Right atrium auricular region (tissue), 2 donors: ENCODE measurements at regions not wholly inside any gene's neighbourhood (a gene's known extent, or its start where the extent isn't known, plus 50 kb on each side); places are given as distances from the start of the nearest gene placed in this dataset.

ENCODE experiments used
- DNase-seq: peaks from one replicate; pipeline ENCODE4 v3.0.0-alpha.2; 2019; ENCODE audit warnings: low spot score
- H3K27ac ChIP-seq, 2 donors: fragments of 200-600 bp; sonication (generic); 1 replicate in 1 of 2; 2 replicates in 1 of 2; pipeline ENCODE4 v1.5.1; 2016 to 2019
- H3K27me3 ChIP-seq, 2 donors: fragments of 200-600 bp; sonication (generic); one replicate each; pipeline versions ENCODE4 v1.5.1 to v1.6.0; 2017 to 2019
- H3K36me3 ChIP-seq: fragments of 200-600 bp; sonication (generic); one replicate; pipeline ENCODE4 v1.5.1; 2016
- H3K4me1 ChIP-seq, 2 donors: fragments of 200-600 bp; sonication (generic); one replicate each; pipeline versions ENCODE4 v1.5.1 to v1.6.0; 2017 to 2019
- H3K4me3 ChIP-seq, 2 donors: fragments of 200-600 bp; sonication (generic); 1 replicate in 1 of 2; 2 replicates in 1 of 2; pipeline ENCODE4 v1.5.1; 2017 to 2019; ENCODE audit warnings: mild to moderate bottlenecking in 1 of 2, moderate library complexity in 1 of 2
- H3K9me3 ChIP-seq, 2 donors: fragments of 200-600 bp; sonication (generic); one replicate each; pipeline ENCODE4 v1.5.1; 2019
- TF ChIP-seq, protein P1 (sequence below), 2 donors: fragments of 200-600 bp; sonication (generic); IDR thresholded peaks; one replicate each; pipeline ENCODE4 v1.5.1; 2019; ENCODE audit warnings: antibody characterized with exemption in 2 of 2

DNA sequence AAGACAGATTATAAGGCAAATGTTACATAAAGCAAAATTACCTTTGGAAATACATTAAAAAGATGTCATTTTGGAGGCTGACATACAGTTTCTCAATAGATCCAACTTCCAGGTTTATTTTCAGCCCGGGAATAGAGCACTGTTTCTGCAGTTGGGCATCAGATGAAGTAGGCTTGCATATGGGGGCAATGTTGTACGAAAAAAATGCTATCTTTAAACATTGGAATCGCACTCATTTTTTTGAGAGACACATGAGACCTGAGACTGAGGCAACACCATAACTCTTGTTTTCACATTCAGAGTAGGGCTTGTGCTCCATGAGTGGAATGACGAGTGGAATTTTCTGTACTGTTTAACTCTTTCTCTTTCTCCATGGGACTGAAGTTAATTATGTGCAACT lies 122.4 kb upstream of the ZRANB2 start:
- no peaks in the 10 kb centered on the region for H3K4me1 ChIP-seq
- no peak overlapping the region for H3K4me3 ChIP-seq
- no peaks in the 10 kb centered on the region for H3K27me3 ChIP-seq
- TF ChIP-seq, protein P1, sequence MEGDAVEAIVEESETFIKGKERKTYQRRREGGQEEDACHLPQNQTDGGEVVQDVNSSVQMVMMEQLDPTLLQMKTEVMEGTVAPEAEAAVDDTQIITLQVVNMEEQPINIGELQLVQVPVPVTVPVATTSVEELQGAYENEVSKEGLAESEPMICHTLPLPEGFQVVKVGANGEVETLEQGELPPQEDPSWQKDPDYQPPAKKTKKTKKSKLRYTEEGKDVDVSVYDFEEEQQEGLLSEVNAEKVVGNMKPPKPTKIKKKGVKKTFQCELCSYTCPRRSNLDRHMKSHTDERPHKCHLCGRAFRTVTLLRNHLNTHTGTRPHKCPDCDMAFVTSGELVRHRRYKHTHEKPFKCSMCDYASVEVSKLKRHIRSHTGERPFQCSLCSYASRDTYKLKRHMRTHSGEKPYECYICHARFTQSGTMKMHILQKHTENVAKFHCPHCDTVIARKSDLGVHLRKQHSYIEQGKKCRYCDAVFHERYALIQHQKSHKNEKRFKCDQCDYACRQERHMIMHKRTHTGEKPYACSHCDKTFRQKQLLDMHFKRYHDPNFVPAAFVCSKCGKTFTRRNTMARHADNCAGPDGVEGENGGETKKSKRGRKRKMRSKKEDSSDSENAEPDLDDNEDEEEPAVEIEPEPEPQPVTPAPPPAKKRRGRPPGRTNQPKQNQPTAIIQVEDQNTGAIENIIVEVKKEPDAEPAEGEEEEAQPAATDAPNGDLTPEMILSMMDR (IDR thresholded peaks at IDR 0.05): no peak
- H3K27ac ChIP-seq: no peak overlapping the region
- DNase-seq: no peak
- H3K9me3 ChIP-seq: no peaks in the 10 kb centered on the region
- no peaks in the 10 kb centered on the region for H3K36me3 ChIP-seq

DNA sequence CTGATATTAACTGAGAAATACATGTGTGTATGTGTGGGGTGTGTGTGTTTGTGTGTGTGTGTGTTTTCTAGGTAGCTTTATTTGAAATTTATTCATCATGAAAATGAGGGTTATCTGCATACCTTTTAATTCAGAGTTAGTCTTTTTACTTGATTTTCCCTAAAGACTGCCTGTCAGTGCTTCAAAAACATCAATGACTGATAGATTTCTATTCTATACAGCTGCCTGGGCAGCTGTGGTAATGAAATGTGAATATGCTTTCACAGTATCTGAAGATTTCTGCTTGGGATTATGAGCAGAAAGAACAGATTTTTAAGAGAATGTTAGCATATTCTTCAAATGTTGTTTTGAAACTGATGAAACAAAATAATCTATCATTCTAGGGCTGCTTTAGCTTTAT lies 119.7 kb upstream of the ZRANB2 start:
- no peaks in the 10 kb centered on the region for H3K9me3 ChIP-seq
- H3K4me3 ChIP-seq: no peak overlapping the region
- TF ChIP-seq, protein P1 (IDR thresholded peaks at IDR 0.05): no peak
- DNase-seq: no peak
- H3K4me1 ChIP-seq: no peaks in the 10 kb centered on the region
- H3K27ac ChIP-seq: no peak overlapping the region
- no peaks in the 10 kb centered on the region for H3K27me3 ChIP-seq
- H3K36me3 ChIP-seq: no peaks in the 10 kb centered on the region

DNA sequence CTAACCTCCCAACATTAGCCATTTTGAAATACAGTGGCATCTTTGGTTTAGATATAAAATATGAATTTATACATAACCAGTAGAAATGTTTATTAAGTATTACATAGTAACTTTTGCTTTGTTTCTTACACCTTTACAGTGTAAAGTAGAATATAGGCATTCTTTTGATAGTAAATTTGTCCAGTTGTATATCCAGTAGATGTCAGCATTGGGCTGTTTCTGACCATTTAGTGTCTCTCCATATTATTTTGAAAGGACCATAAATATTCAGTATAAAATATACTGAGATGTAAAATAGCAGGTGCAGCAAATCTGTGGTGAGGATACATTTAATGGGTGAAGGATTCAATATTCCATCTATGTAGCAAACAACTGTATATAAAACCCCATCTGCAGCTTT lies 115.8 kb upstream of the ZRANB2 start:
- Histone ChIP-seq H3K36me3 (no peaks in the 10 kb centered on the region), H3K9me3 (no peaks in the 10 kb centered on the region), H3K4me1 (no peaks in the 10 kb centered on the region), H3K27me3 (no peaks in the 10 kb centered on the region), H3K4me3 (no peak overlapping the region), H3K27ac (no peak overlapping the region)
- TF ChIP-seq, protein P1 (IDR thresholded peaks at IDR 0.05): peak in 1 of 2 donors; percentile 56
- no peak for DNase-seq

DNA sequence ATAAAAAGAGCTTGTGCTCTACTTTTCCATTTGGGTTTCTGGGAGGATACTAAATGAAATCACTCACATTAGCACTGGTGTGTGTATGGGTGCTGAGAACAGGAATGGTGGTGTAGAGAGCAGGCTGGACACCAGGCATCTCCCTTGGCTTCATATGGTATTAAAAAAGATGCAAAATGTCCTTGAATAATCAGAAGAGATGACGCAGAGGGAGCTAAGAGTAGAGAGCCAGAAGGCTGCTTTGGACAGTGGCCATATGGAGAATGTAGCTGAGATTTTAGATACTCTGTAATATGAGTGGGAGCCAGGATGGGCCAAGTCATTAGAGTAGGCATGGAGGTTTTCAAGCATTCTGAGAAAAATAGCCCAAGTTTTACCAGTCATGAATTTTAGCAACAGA lies 112.3 kb upstream of the ZRANB2 start:
- TF ChIP-seq, protein P1 (IDR thresholded peaks at IDR 0.05): no peak
- Histone ChIP-seq H3K27ac (no peak overlapping the region), H3K4me3 (no peak overlapping the region), H3K36me3 (no peaks in the 10 kb centered on the region), H3K4me1 (no peaks in the 10 kb centered on the region), H3K27me3 (no peaks in the 10 kb centered on the region), H3K9me3 (no peaks in the 10 kb centered on the region)
- no peak for DNase-seq

DNA sequence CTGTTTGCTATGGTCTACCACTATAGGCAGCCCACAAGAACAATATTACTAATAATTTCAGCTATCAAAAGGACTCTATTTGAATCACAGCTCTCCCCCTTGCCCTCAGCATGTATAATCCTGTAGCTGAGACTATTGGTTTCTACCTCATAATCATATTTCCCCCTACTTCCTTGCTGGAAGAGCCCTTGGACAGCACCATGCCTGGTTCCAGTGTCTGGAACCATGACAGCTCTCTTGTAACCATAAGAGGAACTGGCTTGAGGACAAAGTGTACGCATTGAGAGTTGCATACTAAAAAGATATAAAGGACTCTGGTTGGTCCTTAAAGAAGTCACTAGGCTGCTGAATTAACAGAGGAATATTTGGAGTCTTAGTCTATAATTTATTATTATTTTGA lies 110.7 kb upstream of the ZRANB2 start:
- no peaks in the 10 kb centered on the region for H3K9me3 ChIP-seq
- H3K27ac ChIP-seq: no peak overlapping the region
- H3K4me3 ChIP-seq: no peak overlapping the region
- TF ChIP-seq, protein P1 (IDR thresholded peaks at IDR 0.05): no peak
- H3K4me1 ChIP-seq: no peaks in the 10 kb centered on the region
- H3K27me3 ChIP-seq: no peaks in the 10 kb centered on the region
- H3K36me3 ChIP-seq: no peaks in the 10 kb centered on the region
- DNase-seq: no peak

DNA sequence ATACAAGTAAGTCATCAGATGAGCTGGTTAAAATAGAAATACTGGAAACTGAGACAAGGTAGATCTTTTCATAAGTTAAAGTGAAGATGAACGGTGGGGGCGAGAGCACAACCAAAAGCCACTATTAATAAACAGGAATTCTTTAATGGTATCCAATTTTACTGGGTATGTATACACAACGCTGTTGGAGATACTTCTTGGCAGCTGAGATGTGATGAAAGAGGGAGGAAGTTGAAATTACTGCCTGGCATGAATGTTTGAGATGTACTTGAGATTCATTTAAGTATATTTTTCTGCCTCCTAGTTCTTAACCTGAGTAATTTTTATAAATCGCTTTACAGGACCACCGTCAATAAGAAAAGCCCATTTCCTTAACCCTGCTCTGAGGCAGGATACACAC lies 110.0 kb upstream of the ZRANB2 start:
- TF ChIP-seq, protein P1 (IDR thresholded peaks at IDR 0.05): no peak
- Histone ChIP-seq H3K9me3 (no peaks in the 10 kb centered on the region), H3K4me3 (no peak overlapping the region), H3K4me1 (no peaks in the 10 kb centered on the region), H3K27ac (no peak overlapping the region), H3K27me3 (no peaks in the 10 kb centered on the region), H3K36me3 (no peaks in the 10 kb centered on the region)
- no peak for DNase-seq
